ENCODE measurements at regions not wholly inside any gene's neighbourhood (a gene's known extent, or its start where the extent isn't known, plus 50 kb on each side); places are given as distances from the start of the nearest gene placed in this dataset.

GRCh38 chr11:19615341-19616183 lies 97.1 kb upstream of the NAV2 start:
- Histone ChIP-seq H3K4me1 (ENCODE audit: control insufficient read depth, extremely low read depth, insufficient read depth, low read length) (peaks cover 19% of the 10 kb centered on the region), H3K79me2 (ENCODE audit: control insufficient read depth, insufficient read depth, low read length) (no peaks in the 10 kb centered on the region), H3K4me3 (replicated peaks in 1 of 3; ENCODE audit: insufficient read depth in 1 of 3, low read depth in 1 of 3, low read length in 3 of 3) (no peak overlapping the region), H3K36me3 (ENCODE audit: control insufficient read depth in 2 of 2, extremely low read depth in 1 of 2, insufficient read depth in 2 of 2, low read length in 2 of 2) (no peaks in the 10 kb centered on the region), H3K9me1 (replicated peaks; ENCODE audit: control insufficient read depth, extremely low read depth, insufficient read depth, low read length) (no peaks in the 10 kb centered on the region), H3K4me2 (ENCODE audit: insufficient read depth, low read length) (no peak overlapping the region), H3K9ac (replicated peaks; ENCODE audit: extremely low read depth, insufficient read depth, low read length) (no peak overlapping the region), H3K27ac (ENCODE audit: insufficient read depth, low read depth, low read length) (no peak overlapping the region), H3K9me3 (replicated peaks; ENCODE audit: control insufficient read depth, insufficient read depth, low read length) (no peaks in the 10 kb centered on the region), H3K27me3 (ENCODE audit: control insufficient read depth in 2 of 2, insufficient read depth in 2 of 2, low read length in 2 of 2) (no peaks in the 10 kb centered on the region), H4K20me1 (replicated peaks; ENCODE audit: control insufficient read depth, extremely low read depth, insufficient read depth, low read length) (no peaks in the 10 kb centered on the region), H2AFZ (ENCODE audit: low read depth, low read length) (peak overlapping the region; percentile 76)
- dilution Hi-C loops (cut with MboI; ENCODE audit: extremely low pct_ligation_motif_present, low sequenced_read_pairs): no loop called here
- no TSS peak for BruUV-seq (replicated peaks)
- CTCF ChIA-PET: interaction anchor here (0.9 to 1.6 kb wide), 9 partner anchors 8 to 99 kb away, joined by 3 to 5 read pairs (median 4); no protein-coding TSS in a partner anchor
- no peak for DNase-seq (ENCODE audit: low read depth, low spot score)
- intact Hi-C loops (cut with micrococcal nuclease): loop anchor here (2.0 kb wide), 1 partner anchor 19 kb away; no protein-coding TSS in a partner anchor
- peak; percentile 93 for FAIRE-seq
- TF ChIP-seq JUN (IDR thresholded peaks at IDR 0.05; ENCODE audit: borderline replicate concordance, insufficient read depth, insufficient read length, low read depth) (no peak), POLR2AphosphoS5 (IDR thresholded peaks at IDR 0.05; ENCODE audit: insufficient read depth, low read depth, low read length) (no peak), GATA2 (IDR thresholded peaks at IDR 0.05; ENCODE audit: insufficient read depth, insufficient read length, low read depth, low read length) (no peak), POLR2A (IDR thresholded peaks at IDR 0.05; ENCODE audit: low read depth, low read length) (no peak), EZH2 (IDR thresholded peaks at IDR 0.05; ENCODE audit: borderline replicate concordance, low read depth, low read length, severe bottlenecking) (no peak), FOS (IDR thresholded peaks at IDR 0.05; ENCODE audit: borderline replicate concordance, insufficient read depth, low read length) (peak; percentile 66), CTCF (IDR thresholded peaks at IDR 0.05; ENCODE audit: extremely low read depth in 1 of 2, insufficient read depth in 1 of 2, low read depth in 1 of 2, low read length in 2 of 2) (no peak), MAX (IDR thresholded peaks at IDR 0.05; ENCODE audit: insufficient read depth, insufficient read length) (no peak)
- POLR2A ChIA-PET: no interaction called here

Measured in endothelial cell of umbilical vein (primary cell).